Islet of Langerhans (tissue), 1 donor: ENCODE measurements at regions not wholly inside any gene's neighbourhood (a gene's known extent, or its start where the extent isn't known, plus 50 kb on each side); places are given as distances from the start of the nearest gene placed in this dataset.

ENCODE experiments used
- FAIRE-seq: peaks from one replicate; lab custom pipeline; 2011; peaks lifted over from hg19 to GRCh38; lab: Jason Lieb, UNC

DNA sequence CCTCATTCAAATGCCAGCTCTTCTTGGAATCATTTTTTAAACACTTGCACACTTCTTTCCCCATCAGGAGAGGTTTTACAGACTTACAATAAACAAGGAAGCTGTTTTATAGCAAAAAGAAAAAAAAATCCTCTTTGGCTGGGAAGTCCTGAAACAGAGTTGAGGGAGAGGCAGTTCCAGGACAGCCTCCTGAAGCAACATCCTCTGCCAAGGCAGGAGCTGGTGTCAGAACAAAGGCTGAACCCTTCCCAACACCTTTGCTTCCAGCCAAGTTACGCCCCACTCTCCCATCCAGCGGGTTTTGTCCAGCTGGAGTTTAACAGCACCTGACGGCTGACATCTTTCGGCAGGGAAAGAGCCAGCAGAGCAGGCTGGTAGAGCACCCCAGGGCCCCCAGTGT lies 287.8 kb downstream of the RRAGC start:
- no peak for FAIRE-seq

DNA sequence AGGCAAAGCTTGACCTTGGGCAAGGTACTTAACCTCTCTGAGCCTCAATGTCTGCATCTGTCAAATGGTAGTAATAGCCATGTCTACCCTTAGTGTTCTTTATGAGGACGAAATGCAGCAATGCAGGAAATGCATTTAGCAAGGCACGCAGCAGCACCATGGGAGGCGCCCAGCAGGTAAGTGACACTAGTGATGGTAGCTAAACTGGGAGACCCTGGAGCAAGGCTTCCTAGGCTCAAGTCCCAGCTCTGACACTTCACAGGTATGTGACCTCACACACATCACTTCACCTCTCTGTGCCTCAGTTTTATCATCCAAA lies 289.0 kb downstream of the RRAGC start:
- no peak for FAIRE-seq

DNA sequence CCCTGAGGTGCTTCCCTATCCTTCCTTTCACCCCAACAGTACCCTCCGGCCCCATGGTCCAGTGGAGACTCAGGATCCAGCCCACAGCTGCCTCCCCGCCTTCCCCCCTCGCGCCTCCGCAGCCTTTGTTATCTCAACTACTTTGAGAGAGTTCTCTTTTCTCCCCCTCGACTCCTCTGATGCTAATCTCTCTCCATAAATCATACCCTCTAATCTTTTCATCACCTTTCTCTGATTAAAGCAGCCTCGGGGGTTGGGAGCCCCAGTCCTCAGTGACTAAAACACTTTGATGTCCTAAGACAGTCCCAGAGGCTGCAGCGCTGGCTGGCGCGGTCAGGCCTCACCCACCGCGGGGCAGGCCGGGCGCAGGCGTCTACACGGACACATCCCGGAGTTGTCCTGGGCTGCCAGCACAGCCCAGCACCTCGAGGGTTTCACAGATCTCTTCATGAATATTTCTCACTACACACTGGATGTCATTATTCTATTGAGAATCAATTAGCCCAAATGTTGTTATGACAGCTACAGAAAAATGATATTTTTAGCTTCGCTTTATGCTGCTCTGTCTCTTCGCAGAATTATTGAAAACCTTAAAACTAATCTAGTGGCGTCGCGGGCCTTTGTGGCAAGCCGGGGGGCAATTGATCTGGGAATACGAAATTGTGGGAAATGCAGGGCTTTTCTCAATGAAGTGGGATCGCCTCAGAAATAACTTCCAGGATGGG lies 289.5 kb downstream of the RRAGC start:
- FAIRE-seq: no peak

DNA sequence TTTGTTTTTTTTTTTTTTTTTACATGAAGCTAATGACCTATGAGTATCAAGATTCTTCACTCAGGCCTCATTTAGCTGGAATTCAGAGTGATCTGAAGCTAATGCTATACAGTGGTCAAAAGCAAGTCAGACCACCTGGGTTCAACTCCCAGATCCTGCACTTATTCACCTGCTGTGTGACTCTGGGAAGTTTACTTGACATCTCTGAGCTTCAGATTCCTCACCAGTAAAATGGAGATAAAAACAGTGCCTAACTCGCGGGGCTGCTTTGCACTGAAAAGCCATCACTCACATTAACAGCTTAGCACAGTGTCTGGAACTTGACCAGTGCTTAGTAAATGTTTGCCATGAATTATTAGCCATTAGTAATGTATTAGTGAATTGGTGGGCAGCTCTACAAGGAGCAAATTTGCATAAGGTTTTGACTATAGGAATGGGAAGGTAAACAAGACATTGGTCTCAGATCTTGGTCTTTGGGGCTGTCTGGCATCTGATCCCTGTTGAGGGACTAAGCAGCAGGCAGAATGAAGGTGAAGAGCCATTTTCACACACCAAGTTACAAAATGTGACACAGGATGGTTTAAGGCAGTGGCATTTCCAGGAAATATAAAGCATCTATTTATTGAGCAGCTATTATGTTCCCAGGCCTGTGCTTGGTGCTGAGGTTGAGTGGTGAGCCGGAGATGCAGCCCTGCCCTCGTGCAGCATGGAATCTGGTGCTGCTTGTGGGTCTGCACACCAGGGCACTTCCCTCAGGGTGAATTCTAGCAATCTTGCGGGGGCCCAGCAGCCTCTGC lies 291.3 kb downstream of the RRAGC start:
- FAIRE-seq: no peak

DNA sequence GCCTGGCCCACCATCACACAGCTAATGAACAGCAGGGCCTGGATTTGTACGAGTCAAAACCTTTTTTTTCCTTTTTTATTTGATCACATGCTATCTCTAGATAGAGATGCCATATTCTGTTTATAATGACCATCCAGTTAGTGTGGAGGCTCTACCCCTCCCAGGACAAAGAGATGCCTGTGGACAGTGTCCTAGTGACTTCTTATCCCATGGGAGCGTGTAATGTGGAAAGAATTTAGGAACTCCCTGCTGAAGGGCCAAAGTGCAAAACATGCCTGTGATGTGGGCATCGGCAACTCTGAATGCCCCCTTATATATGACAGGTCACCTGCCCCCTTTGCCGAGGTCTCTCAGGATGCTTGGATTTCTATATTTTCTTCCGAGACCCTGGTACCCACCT lies 292.2 kb downstream of the RRAGC start:
- FAIRE-seq: no peak

DNA sequence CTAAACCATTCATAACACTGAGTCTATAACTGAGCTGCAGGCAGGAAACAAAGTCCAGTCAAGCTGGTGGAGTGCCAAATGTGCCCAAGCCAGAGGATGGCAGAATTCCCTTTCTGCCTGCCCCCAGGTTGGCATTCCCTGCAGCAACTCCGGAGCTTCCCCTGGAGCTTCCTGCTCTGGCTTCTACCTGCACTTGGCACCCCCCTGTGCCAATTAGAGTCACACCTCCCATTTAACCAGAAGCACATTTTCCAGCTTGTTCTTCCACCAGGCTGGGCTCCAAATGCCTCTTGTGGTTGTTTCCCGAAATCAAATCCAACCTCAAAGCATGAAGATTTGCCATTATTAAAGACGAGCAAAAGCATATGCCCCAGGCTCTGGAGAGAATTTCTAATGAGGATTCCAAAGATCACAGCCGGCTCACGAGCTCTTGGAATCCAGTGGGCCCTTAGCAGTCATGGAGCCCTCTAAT lies 294.5 kb downstream of the RRAGC start:
- FAIRE-seq: no peak

DNA sequence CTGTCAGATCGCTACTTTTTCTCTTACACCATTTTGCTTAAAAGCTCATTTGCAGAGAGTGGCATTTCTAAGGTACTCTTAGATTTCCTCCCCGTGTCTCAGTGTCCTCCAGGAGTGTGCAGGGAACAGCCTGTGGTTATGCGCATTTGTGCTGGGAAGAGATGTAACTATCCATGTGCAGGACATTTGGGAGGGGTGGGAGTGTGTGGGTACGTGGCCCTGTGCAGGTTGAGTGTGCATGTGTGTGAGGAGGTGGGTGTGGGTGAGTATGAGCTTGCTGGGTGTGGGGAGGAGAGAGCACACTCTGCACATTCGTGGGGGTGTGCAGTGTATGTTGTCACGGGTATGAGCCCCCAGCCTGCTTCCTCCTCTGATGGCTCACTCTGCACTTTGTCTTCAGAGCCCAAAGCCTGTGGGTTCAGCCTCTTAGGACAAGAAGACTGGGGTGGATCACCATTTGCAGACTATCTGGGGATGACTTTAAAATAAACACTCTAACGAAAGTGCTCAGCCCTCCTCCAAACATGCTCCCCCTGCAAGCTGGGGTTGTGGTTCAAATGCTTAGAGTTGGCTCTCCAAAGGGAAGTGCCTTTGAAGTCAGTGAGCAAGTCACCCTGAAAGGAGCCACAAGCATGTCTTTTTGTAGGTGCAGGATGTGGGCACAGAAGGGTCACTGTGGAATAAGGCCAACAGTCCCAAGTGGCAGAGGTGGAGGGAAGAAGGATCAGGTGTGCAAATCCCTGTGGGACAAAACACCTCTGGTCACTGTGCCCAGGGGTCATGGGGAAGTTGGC lies 295.4 kb downstream of the RRAGC start:
- FAIRE-seq: no peak

DNA sequence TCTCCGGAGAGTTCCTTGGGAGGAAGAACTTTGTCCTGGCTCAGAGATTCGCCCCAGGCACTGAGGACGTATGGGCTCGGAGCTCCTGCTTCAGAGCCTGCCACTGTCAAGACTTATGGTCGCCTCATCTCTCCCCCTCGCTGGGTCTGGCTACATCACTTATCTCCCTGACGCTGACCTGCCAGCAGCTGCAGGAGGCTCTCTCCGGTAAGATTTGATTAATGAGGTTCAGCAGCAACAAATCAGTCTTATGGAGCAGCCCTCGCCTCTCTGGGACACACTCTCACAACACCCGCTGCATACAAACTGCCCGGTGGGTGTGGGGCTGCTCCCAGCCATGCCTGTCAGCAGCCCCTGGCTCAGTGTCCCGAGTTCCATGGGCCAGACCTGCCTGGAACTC lies 297.8 kb downstream of the RRAGC start:
- no peak for FAIRE-seq

DNA sequence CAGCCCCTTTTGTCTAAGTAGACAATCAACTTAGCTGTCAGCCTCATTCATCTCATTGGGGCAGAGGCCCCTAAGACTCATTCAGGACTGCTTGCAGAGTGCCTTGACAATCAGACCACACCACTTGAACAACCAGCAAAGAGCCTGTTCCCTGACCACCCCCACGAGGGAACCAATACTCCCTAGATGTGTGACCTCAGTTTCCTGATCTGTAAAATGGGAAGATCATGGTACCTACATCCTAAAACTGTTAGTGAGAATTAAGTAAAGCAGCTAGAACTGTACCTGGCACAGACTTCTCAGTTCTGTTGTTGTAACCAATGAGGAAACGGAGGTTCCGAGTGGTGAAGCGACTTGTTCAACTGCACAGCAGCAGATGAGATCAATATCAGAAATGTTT lies 298.5 kb downstream of the RRAGC start:
- no peak for FAIRE-seq

DNA sequence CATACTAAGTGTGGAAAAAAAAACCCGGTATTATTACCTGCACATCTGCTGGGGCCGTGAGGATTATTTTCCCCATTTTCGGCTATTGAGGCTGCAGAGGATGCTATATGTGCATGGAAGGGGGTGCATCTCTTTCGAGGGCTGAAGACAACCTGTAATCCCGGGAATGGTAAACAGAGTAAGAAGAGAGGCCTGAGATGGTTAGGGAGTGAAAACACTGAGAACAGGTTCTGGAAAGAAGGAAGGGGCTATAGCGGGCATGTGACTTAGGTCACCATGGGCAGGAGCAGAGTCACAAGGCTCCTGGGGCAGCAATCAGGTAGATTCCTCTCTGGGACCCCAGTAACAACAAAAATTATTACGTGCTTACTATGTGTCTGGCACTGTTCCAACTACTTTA lies 299.1 kb downstream of the RRAGC start:
- FAIRE-seq: no peak

DNA sequence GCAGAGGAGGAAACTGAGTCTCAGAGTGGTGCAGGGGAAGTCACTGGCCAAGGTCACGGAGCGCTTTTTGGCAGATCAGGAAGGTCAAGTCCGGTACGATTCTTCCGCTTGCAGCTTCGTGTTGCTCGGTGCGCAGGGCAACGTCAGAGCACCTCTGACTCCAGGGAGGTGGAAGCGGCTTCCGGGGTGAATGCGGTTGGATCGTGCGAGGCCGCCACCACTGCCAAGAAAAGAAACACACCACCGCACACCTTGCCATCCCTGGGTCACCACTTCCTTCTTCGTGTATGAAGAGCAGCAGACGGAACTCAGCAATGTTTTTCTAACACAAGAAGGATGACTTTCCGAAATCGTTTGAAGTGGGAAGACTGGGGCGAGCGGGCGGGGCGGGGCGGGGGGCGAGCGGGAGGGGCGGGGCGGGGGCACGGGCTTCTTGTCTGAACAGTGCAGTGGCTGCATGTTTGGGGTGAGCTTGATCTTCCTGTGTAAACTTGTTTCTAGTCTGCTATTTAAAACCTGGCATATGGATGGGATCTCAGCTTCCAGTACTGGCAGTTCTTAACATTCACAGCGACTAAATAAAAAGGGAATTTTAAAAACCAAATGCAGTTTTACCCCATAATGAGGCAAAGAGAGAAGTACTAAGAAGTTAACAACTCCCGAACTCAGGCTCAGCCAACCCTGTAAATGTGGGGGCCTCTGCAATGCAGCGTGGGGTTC lies 300.0 kb downstream of the RRAGC start:
- FAIRE-seq: no peak

DNA sequence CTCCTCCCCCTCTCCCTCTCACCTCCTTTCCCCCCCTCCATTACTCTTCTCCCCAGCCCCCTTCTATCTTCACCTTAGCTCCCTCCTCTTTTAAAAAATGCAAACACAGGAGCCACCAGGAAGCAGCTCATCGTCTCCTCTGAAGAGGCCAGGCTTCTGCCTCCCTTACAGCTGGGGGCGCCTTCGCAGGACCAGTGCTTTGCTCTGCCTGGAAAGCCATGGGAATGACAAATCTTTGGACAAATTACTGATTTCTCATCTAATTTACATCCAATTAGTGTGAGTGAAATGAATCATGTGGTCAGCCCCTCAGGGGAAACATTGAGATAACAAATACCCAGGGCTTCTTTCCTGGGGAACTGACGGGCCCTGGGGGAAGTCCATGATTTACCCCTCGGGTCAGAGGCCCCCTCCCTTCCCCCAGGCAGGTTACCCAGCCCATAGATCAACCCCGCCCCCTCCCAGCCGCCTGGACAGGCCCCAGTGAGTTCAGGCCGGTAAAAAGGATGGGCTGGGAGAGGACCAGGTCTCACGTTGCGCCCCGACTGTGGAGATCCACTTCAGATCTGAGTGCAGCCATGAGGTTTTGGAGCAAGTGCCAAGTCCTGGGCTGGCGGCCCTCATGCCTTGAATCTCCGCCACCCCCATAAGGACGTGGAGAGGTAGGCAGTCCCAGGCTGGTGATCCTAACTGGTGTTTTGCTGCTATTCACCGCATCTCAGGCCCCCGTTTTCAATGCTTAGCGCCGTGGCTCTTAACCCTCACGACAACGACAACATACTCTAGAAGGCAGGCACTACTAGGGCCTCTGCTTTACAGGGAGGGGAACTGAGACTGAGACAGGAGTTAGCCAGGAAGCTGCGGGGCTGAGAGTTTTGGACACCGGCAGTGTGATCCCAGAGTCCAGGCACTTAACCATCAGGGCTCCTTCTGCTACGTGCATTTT lies 300.8 kb downstream of the RRAGC start:
- FAIRE-seq: no peak

DNA sequence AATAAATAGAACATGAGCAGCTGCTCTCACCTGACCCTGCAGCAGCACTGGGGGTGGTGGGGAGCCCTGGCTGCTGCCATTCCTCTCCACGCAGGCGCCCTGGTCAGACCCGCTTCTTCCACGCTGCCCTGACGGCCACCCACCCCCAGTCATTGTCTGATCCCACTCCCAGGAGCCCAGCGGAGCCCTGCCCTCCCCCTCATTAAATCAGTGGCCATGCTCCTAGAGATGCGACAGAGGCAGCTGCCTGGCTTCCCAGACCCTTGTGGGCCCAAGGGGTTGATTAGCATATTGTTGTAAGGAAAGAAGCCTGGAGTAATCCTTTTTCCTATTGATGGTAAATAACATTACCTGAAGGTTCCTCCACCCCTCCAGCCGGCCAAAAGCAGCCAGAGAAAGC lies 301.5 kb downstream of the RRAGC start:
- no peak for FAIRE-seq

DNA sequence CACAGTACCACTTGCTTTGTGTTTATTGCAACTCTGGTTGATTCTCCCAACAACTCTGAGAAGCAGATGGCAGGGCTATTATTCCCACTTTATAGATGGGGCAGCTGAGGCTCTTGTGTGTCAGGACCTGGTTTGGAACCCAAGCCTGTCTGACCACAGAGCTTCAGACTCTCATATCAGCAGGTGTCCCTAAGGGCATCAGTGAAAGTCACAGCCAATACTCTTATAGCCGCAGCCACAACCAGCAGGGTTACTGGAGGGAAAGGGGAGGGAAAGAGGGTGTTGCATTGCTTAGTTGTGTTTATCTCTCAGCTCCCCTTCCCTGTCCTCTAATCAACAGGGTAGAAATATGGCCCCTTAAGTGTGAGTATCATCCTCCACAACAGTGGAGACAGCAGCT lies 304.0 kb downstream of the RRAGC start:
- no peak for FAIRE-seq

DNA sequence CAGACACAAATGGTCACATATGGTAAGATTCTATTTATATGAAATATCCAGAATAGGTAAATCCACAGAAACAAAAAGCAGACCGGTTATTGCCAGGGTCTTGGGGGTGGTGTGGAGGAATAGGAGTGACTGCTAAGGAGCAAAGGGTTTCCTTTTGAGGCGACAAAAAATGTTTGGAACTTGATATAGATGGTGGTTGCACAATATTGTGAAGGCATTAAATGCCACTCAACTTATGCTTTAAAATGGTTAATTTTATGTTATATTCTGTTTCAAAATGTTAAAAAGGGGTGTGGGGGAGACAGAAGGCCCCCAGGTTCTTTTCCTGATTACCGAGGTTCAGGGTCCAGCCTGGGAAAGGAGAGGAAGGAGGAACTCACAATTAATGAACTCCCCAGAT lies 304.4 kb downstream of the RRAGC start:
- FAIRE-seq: no peak

DNA sequence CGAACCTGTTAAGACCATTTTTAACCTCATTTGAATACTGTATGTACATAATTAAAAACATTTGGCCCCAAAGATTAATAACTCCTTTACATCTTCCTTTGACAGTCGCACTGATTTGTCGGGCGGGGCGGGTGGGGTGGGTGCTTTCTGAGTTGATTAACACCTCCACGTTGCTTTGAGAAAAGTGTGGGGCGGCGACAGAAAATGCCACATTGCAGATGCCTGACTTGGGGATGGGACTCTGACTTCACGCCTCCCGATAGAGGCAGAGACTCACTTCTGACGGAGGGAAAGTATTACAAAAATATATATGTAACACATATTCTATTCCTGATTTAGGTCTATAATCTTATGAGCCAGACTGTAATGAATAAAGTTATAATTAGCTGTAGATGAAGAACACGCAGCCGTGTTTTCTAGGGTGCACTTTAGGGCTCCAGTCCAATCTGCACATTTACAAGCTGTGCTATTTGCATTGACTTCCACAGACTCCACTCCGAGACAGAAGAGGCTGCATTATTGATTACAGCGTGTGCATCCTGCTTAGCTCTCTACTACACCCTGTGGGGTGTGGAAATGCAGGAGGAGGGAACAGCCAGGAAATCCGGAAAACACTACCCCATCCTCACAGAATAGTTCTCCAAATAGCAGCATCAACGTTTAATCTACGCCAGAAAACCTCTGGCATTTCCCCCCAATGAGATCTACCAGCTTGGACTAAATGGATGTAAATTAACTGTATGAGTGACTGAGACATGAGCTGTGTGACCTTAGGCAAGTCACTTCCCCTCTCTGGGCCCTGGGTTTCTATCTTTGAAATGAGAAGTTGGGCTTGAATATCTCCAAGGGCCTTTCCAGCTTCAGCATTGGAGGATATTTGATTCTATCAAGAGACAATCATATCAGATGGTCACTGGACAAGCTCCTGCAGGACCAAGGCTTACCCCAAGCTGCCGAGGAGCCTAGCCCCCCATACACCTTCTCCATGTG lies 308.0 kb downstream of the RRAGC start:
- FAIRE-seq: no peak

DNA sequence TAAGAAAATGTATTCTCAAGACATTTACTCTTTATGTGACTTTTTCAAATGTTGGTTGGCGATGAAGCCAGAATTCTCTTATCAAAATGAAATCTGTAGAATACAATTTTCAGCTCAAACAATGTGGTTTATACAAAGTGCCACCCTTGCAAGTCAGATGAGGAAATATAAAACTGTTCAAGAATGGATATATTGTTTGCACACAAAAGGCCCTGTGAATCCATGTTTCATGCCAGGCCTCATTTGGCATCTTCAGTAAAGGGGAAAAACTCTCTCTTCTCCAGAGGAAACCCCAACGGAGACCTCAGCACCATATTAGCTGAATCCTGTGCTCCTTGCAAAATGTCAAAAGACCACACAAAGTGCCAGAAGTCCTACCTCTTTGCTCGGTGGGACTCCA lies 310.4 kb downstream of the RRAGC start:
- no peak for FAIRE-seq

DNA sequence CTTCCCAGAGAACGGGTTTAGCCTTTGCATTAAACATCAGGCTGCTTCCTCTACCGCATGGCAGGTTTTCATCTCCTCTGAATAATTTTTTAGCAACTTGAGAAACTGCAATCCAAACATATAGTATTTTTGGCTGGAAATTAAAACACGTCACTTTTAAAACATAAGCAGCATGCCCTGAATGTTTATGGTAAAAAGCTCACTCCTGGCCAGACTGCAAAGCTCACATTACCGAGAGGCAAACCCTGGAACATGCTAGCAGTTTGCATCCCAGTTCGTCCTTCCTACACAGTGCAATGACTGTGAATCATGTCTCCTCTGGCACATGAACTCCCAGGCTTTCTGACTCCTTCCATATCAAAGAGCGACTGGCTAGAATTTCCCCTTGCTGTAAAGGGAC lies 312.3 kb downstream of the RRAGC start:
- no peak for FAIRE-seq

DNA sequence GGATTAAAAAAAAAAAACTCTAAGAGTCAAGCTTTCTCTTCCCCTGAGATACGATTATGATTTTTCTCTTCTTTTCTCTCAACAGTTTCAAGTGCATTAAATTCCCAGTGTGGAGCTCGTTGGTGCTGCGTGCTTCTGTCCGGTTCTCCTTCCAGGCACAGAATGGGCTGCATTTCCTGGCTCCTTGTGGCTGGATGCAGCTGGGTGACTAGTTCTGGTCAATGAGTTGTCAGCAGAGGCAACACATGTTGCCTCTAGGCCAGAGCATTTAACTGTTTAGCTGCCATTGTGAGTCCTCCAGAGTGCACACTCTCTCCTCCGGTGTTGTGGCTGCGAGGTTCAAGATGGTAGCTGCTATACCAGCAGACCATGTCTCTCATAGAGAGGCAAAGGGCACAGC lies 312.9 kb downstream of the RRAGC start:
- FAIRE-seq: no peak

DNA sequence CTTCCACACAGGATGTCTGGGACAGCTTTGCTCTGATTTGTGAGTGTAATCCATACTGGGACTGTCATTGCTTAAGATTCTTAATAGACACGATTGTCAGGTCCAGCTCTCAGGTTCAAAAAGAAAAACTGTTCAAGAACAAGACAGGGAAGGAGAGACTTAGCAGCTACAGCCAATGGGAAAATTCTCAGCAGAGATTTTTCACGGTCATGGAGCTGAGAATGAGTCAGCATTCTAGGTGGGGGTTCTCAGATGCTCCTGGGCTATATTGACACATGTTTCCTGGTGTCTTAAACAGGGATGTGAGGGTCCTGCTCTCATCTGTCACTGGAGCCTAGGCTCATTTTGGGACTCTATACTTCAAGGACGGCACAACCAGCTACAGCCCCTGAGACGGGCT lies 318.3 kb downstream of the RRAGC start:
- FAIRE-seq: no peak
